Activated CD4-positive, alpha-beta T cell treated with anti-CD3 and anti-CD28 coated beads, Interleukin-2, amount 50 U/mL, for 48 hours (primary cell): ENCODE measurements at regions not wholly inside any gene's neighbourhood (a gene's known extent, or its start where the extent isn't known, plus 50 kb on each side); places are given as distances from the start of the nearest gene placed in this dataset.
"Not testable (repeated sequence)": the region's sequence is repeated elsewhere in the genome, so short reads cannot be mapped to it uniquely, and the experiment has no call there.

Experiments
- DNase-seq, 2 experiments: peaks; one replicate each; pipeline ENCODE4 v3.0.0-alpha.2; 2020

DNA sequence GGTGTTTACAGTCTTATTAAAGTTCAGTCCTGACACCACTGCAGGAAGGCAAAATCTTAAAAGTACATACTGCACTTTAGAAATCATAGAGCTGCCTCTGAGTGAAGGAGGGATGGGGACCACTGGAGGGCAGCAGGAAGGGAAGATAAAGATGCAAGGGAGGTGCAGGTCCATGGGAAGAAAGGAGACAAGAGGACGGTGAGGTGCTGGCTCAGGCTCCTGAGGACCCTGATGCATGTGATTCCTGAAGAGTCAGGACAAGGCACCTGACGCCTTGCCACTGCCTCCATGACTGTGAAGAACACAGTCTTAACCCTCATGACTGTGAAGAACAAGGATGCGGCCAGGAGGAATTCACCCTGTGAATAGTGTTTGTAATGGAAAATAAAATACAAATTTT, 116.2 kb upstream of the NPAS2 start:
- no peak for DNase-seq

DNA sequence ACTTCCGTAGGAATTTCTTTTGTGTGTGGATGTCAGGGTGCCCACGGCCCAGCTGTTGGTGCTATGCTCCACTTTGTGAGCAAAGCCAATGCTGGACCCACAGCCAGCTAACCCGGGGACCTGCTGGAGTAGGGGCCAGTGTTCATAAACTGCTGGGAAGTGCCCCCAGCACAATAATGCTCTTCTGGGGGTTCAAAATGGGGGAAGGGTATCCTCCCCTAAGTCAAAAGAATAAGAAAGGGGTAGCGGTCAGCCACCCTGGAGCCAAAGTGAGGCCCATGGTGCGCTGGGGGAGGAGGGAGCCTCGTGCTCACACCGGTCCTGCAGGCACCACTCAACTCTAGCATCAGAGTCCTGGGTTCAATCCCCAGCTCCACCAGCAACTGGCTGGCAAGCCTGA, 115.8 kb upstream of the NPAS2 start:
- no peak for DNase-seq

DNA sequence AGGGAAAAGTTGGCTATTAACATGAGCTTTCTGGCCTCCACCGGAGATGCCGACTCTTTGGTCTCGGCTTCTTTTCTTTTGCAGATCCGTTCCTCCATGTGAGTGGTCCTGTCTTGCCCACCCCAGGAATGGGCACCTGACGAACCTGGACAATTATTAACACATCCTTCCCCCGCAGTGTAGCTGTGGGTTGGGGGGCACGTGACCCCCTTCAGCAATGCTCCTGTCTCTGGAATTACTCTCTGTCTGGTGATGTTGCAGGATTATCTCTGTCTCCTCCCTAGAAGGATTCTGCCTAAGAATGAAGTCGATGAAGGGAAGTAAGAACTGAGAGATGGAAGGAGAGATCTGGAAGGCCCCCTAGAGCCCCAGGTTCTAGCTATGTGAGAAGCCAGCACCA, 115.2 kb upstream of the NPAS2 start:
- no peak for DNase-seq

- DNase-seq: no peak
Measured at GRCh38 chr2:100707016-100707947, 112.7 kb upstream of the NPAS2 start.

DNA sequence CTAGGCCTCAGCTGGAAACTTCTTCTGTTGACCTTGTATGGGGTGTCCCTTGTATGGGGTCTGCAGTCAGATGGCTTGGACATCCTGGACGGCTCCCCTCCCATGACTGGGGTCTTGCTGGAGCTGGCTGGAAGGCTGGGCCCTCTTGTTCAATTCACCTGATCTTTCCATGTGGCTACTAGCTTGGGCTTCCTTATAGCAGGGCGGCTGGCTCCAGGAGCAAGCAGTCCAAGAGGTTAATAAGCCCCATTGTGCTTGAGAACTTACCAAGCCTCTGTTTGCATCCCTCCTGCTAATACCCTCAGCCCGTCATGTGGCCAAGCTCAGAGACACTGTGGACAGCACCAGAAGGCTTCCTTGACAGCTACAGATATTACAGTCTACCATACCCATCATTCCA, 111.6 kb upstream of the NPAS2 start:
- DNase-seq: no peak

GRCh38 chr2:100713106-100713505, 106.8 kb upstream of the NPAS2 start:
- DNase-seq: no peak

- not testable (repeated sequence) for DNase-seq
Measured at GRCh38 chr2:100714396-100715010, 105.4 kb upstream of the NPAS2 start.

DNA sequence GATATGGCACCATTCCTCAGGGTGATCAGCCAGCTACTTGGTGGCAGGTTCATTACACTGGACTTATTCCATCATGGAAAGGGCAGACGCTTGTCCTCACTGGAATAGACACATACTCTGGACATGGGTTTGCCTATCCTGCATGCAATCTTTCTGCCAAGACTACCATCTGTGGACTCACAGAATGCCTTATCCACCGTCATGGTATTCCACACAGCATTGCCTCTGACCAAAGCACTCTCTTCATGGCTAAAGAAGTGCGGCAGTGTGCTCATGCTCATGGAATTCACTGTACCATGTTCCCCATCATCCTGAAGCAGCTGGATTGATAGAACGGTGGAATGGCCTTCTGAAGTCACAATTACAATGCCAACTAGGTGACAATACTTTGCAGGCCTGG, 104.1 kb upstream of the NPAS2 start:
- DNase-seq: not testable (repeated sequence)

DNA sequence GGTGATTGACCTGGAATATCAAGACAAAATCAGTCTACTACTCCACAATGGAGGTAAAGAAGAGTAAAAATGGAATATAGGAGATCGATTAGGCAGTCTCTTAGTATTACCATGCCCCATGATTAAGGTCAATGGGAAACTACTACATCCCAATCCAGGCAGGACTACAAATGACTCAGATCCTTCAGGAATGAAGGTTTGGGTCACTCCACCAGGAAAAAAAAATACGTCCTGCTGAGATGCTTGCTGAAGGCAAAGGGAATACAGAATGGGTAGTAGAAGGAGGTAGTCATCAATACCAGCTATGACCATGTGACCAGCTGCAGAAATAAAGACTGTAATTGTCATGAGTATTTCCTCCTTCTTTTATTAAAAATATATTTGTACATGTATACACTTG, 103.4 kb upstream of the NPAS2 start:
- DNase-seq: no peak

- DNase-seq: no peak
Measured at GRCh38 chr2:100718065-100718629, 101.8 kb upstream of the NPAS2 start.

DNA sequence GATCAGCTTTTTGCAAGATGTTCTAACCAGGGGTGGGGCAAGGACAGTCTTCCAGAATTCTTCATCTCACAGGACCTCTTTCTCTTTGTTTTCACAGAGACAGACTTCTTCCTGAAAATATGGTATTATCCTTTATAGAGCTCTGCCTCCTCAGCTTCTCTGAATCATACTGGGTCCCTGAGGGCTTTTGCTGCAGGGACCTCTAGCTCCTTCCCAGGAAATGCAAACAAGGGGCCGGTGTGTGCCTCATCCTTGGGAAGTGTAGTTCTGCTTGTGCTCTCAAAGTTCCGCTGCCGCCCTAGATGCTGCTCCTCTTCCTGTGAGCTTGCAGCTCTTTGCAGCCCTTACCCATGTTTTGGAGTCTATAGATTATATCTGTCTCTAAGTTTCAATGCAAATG, 99.5 kb upstream of the NPAS2 start:
- no peak for DNase-seq

- no peak for DNase-seq
Measured at GRCh38 chr2:100721693-100722092, 98.2 kb upstream of the NPAS2 start.

DNA sequence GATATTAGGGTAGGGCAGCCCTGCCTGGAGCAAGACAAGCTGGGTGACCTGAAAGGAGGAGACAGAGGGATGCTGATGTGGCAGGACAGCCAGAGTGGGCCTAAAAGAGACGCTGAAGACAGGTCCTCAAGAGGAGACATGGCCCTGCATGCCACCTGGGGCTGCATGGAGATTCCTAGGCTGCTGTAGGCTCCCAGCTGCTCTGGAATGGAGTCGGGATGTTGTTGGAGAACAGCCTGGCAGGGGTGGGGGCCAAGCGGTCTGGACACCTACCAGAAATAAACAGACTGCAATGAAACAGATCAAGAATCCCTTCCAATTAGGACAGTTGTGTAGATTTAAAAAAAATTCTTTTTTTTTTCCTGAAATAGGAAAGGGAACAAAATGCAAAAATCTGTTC, 97.8 kb upstream of the NPAS2 start:
- no peak for DNase-seq

DNA sequence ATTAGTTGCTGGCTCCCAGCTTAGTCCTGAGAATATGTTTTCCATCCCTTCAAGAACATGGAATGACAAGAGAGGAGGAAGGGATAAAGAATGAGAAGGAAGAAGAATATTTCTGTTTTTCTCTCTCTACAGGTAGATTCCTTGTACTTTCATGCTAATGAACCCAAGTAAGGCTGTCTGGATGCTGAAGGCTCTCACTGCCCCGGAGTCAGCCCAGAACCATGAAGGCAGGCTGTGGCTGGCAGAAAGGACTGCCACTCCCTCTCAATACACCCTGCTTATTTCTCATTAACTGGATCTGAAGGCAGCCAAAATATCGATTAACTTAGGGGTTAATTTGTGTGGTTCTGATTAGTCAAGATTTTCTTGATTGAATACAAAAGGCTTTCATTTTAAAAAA, 93.1 kb upstream of the NPAS2 start:
- DNase-seq: no peak

GRCh38 chr2:100730290-100730868, 89.6 kb upstream of the NPAS2 start:
- DNase-seq: peak; percentile 52 to 64

DNA sequence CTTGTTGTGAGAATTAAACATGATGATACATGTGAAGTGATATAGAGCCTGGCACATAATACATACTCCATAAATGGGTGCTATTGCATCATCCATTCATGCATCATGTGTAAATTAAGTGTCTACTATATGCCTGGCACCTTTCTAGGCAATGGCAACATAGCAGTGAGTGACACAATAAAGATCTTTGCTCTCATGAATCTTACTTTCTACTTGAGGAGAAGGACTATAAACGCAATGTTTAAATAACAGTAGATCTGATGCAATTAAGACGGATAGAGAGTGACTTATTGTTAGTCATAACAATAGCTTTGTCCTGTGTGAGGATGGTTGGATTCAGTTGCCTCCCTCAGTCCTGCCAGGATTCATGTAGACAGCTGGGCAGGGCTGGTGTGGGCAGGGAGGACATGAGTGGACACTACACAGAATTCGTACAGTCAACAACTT, 88.4 kb upstream of the NPAS2 start:
- DNase-seq: no peak

DNA sequence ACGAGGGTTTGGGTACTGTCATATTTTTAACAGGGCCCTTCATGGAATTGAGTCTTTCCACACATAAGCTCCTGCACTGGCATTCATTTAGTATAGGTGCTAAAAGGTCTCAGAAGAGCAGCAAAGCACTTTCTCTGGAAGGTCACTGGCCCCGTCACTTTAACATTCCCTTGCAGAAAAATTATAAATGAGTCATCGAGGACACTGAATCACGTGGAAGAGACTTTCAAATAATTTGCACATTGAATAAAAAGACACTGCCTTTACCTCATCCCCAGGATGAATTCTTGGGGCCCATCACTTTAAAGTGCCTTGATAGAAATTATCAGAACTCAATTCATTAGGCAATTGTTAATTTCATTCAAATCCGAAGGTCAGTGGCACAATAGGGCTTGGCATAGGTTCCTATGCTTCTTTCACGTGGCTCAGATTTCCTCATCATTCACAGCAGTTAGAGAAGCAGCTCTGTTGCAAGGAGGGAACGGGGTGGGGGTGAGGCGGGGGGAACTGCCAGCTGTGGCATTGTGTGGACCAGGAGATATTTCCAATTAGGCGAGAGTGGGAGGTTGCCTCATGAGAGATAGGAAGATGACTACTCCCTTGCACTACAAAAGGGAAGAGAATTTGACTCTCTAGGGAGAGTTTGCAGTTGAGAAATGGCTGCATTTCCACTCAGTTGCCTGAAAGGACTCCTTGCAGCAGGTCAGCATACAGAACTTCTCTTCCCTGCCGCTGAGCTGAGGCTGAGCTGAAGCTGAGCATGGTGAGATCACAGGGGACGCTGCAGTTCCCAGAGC, 86.3 kb upstream of the NPAS2 start:
- DNase-seq: no peak

GRCh38 chr2:100736121-100736915, 83.6 kb upstream of the NPAS2 start:
- no peak for DNase-seq

DNA sequence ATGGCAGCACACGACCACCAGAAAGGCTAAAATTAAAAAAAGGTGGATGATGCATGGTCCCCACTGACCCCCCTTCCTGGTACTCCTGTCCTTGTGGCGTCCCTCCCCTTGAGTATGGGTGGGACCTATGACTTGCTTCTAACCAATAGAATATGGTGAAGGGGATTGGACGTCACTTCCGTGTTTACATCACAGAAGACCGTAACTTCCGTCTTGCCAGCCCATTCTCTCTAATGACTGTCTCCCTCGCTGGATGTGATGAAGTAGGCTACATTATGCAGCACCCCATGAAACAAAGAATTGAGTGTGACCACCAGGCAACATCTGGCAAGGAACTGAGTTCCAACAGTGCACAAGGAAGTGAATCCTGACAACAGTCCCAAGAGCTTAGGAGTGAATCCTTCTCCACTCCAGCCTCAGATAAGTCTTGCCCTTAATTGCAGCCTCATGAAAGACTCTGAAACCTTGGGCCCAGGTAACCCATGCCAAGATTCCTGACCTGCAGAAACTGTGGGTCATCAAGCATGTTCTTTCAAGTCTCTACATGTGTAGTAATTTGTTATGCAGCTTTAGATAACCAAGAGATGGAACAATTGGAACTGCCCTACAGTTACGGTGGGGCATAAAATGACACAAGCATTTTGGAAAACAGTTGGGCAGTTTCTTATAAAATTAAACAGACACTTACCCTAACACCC, 80.1 kb upstream of the NPAS2 start:
- no peak for DNase-seq

GRCh38 chr2:100741880-100742276, 78.1 kb upstream of the NPAS2 start:
- no peak for DNase-seq
